Fibroblast of skin of back (primary cell): ENCODE measurements at regions not wholly inside any gene's neighbourhood (a gene's known extent, or its start where the extent isn't known, plus 50 kb on each side); places are given as distances from the start of the nearest gene placed in this dataset.

Experiments used
- DNase-seq: peaks from one replicate; pipeline ENCODE4 v3.0.0-alpha.2; 2013

DNA sequence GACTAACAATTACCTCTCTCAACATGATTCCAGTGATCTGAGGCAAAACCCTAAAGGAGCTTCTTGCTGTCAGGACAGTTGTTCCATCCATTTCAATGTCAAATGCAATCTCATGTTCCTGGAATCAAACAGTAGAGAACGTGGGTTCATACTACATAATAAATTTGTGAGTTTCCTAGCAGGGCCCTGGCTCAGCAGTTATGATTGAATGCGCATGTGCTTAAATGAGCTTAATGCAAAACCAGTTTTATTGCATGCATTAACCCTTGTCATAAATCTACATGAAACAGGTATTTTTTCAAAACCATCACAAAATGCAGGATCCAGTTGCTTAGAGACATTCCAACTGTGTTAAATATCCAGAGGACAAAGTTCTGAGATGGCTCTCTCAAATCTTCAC is 225.4 kb upstream of the TMEM72 start:
- DNase-seq = no peak

DNA sequence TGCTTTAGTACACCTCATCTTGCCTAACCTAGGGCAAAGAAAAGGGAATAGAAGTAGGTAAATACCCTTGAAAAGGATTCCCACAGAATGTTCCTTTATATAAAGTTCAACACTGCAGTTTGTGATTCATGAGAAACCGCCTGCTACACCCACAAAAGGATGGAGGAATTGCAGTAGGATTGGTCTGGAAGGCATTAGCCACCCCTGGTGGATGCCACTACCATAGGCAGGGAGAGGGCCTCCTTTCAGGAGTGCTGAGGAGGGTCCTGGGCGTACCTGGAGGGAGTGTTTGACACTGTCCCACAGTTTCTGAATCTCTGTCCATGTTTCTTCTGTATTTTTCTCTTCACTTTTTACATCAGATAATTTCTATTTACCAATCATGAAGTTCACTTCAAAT is 221.8 kb upstream of the TMEM72 start:
- DNase-seq = peak; percentile 21

DNA sequence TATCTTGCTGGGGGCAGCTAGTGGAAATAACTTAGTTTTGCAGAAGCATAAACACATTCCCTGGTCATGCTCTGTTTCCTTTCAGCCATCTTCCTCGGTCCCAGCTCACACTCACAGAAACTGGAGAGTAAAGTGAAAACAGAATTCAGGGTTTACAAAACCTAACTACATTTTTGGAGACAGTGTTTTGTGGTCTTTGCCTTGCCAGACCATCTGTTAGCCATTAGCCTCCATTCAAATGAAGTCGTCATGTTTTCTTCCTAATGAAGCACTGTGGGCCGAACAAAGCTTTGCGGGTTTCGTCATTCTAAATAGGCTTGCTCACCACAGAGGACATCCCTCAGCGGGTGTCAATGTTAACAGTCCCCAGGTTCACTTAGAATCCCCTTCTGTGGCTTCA is 214.6 kb upstream of the TMEM72 start:
- peak; percentile 82 for DNase-seq

DNA sequence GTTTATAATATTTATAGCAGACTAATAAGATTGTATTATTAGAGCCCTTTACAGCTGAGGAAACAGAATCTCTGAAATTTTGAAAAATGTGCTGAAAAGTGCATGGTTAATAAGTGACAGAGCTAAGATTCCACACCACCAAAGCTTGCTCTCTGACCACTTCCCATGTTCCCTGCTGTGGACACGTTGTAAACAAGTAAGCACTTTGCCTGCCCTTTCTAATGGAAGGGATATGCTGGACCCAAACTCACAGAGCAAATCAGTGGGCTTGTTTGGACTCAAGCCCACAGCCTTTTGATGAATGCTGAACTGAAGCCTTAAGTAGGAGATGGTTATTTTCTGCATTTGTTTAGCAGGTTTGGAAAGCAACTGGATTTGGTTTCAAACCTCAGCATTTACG is 214.0 kb upstream of the TMEM72 start:
- peak; percentile 39 for DNase-seq

DNA sequence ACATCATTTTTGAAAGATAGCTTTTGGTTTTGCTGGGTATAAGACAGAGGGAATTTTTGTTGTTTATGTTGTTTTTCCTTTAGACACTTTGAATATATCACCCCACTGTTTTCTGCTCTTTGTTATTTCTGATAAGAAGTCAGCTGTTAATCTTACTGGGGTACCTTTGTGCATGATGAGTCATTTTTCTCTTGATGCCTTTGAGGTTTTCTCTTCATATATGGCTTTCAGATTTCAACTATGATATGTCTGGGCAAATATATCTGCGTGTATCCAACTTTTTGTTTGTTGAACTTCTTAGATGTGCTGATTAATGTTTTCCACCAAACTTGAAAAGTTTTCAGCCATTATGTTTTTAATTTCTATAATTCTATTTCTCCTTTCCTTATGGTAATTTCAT is 208.6 kb upstream of the TMEM72 start:
- DNase-seq = no peak

GRCh38 chr10:44703241-44704155 is 207.6 kb upstream of the TMEM72 start:
- DNase-seq = peak; percentile 91

DNA sequence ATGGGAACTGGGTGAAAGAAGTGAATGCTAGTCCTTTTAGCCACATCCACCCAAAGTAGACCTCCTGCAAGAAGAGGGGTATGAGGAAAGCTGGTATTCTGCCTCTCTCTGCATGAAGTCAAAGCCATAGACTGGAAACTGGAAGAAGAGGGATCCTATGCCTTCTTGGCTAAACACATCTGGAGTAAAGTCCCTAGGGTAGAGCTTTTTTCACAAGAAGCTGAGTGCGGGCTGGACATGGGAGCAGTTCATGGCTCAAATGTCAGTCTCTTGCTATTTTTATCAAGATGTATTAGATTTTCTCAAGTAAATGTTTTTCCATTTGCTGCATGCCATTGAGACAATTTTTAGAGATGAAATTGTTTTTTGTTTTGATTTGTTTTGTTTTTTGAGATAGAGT is 206.5 kb upstream of the TMEM72 start:
- no peak for DNase-seq

GRCh38 chr10:44706745-44707144 is 204.4 kb upstream of the TMEM72 start:
- peak; percentile 99 for DNase-seq

GRCh38 chr10:44713307-44713706 is 197.8 kb upstream of the TMEM72 start:
- DNase-seq = no peak

- peak; percentile 8 for DNase-seq
Measured at GRCh38 chr10:44714451-44714850, 196.7 kb upstream of the TMEM72 start.

GRCh38 chr10:44715136-44715535 is 196.0 kb upstream of the TMEM72 start:
- peak; percentile 72 for DNase-seq

GRCh38 chr10:44716470-44717015 is 194.6 kb upstream of the TMEM72 start:
- no peak for DNase-seq

DNA sequence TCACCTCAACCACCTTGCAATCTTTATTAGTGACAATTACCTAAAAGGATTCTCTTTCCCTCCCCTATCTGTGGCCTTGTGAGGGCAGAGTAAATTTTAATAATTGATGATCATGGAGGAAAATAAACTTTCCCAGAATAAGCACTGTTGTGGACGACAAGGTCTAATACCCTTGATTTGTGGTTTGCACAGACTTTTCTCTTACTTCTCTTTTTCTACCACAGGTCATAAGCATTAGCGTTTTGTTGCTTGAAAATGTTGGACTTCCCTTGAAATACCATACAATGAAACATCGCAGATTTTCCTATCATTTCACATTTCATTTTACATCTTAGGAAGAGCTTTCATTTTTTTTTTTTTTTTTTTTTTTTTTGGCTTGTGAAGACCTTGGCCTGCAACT is 188.1 kb upstream of the TMEM72 start:
- DNase-seq = no peak

DNA sequence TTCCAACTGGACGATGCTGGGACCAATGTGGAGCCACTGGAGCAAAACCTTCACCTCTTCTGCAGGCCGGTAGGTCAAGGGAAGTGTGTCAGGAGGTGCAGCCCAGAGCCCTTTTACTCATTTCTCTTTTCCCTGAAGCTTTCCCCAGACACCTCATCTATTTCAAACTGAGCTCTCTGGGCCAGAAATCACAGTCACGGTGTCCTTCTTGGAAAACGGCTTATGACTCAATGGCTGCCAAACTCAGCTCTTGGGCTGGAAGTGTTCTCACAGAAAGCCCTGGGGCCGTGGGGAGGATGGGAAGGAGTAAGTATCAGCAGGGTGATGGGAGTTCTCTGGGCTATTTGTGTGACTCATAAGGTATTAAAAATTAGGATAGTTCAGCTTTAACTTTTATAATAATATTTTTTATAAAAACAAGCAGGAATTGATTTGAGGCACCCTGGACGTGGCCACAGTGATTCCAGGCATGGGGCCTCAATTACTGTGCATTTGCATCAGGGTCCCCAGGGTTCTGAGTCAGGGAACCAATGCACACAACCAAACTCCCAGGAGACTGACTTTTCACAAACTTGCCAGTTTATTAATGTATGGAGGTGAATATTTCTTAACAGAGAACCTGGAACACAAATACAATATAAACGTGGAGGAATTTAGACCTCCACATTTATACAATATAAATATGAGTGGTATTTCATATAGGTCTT is 187.4 kb upstream of the TMEM72 start:
- peak; percentile 100 for DNase-seq

- DNase-seq = peak; percentile 91
Measured at GRCh38 chr10:44724415-44725174, 186.5 kb upstream of the TMEM72 start.

- peak; percentile 60 for DNase-seq
Measured at GRCh38 chr10:44725404-44725803, 185.7 kb upstream of the TMEM72 start.

- no peak for DNase-seq
Measured at GRCh38 chr10:44731283-44731682, 179.9 kb upstream of the TMEM72 start.

- peak; percentile 32 for DNase-seq
Measured at GRCh38 chr10:44733501-44734488, 177.3 kb upstream of the TMEM72 start.

DNA sequence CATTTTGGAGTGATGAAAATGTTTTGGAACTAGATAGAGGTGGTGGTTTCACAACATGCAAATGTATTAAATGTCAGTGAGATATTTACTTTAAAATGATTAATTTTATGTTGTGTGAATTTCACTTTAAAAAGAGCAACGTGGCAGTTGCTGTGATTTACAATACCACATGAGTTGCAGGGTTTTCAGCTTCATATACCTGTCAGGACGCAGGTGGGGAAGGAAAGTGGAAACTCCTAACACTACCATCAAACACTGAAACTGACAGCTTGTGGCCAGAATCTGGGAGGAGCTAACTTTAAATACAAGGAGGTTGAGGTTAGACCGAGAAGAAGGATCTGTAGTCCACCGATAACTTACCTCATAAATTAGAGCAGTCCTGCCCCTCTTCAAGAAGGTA is 168.9 kb upstream of the TMEM72 start:
- no peak for DNase-seq

GRCh38 chr10:44743535-44743934 is 167.6 kb upstream of the TMEM72 start:
- DNase-seq = no peak

- no peak for DNase-seq
Measured at GRCh38 chr10:44745920-44746319, 165.2 kb upstream of the TMEM72 start.
